ENCODE measurements at regions not wholly inside any gene's neighbourhood (a gene's known extent, or its start where the extent isn't known, plus 50 kb on each side); places are given as distances from the start of the nearest gene placed in this dataset.

GRCh38 chr6:163816441-163816840 is 401.9 kb downstream of the QKI start:
- TF ChIP-seq CTCF (IDR thresholded peaks at IDR 0.05; ENCODE audit: low read depth, low read length, poor library complexity, severe bottlenecking) (no peak), EZH2phosphoT487 (IDR thresholded peaks at IDR 0.05; ENCODE audit: borderline replicate concordance, low read length) (no peak)
